IMR-90 (cell line): ENCODE measurements at regions not wholly inside any gene's neighbourhood (a gene's known extent, or its start where the extent isn't known, plus 50 kb on each side); places are given as distances from the start of the nearest gene placed in this dataset.

Experiments used
- ATAC-seq: fragments of 200-7000 bp; cut with Tn5 transposase; 2 replicates; pipeline ENCODE4 v1.9.1; 2020; ENCODE audit warnings: low read depth, mild to moderate bottlenecking, moderate library complexity
- BruUV-seq: library from RNA; stranded (reverse); fragments of 400-500 nt; replicated peaks from 2 replicates; lab custom pipeline; 2021; lab: Mats Ljungman, UMichigan
- CTCF ChIA-PET: fragments of 300-600 bp; formaldehyde crosslinking; extraction: SDS; loops from one replicate; lab custom pipeline; 2021; ENCODE audit warnings: antibody characterized with exemption; lab: Yijun Ruan, JAX
- POLR2A ChIA-PET: fragments of 300-600 bp; sonication (Branson Sonifier 250); formaldehyde crosslinking; loops from one replicate; lab custom pipeline; 2022; ENCODE audit warnings: antibody characterized with exemption; ENCODE audit not compliant: unreplicated experiment; lab: Charles Lee
- DNase-seq: peaks from one replicate; pipeline ENCODE4 v3.0.0; 2013
- H2AFZ ChIP-seq: replicated peaks from 2 replicates; pipeline ENCODE3; 2013; ENCODE audit warnings: low read length, mild to moderate bottlenecking; ENCODE audit not compliant: poor library complexity
- H2AK5ac ChIP-seq: 2 replicates; pipeline ENCODE4 v1.6.1; 2013; ENCODE audit warnings: low read depth, low read length, inconsistent platforms
- H2AK9ac ChIP-seq: replicated peaks from 2 replicates; pipeline ENCODE3; 2013; ENCODE audit warnings: mild to moderate bottlenecking, low read depth, low read length, moderate library complexity; ENCODE audit not compliant: poor library complexity
- H2BK120ac ChIP-seq: 2 replicates; pipeline ENCODE4 v1.6.1; 2013; ENCODE audit warnings: low read depth, low read length, inconsistent platforms
- H2BK15ac ChIP-seq: 3 replicates; pipeline ENCODE4 v1.6.1; 2013; ENCODE audit warnings: low read depth, low read length, inconsistent platforms
- H2BK20ac ChIP-seq: 2 replicates; pipeline ENCODE4 v1.6.1; 2013; ENCODE audit warnings: low read depth, mild to moderate bottlenecking, inconsistent platforms, low read length, moderate library complexity
- H2BK5ac ChIP-seq: 2 replicates; pipeline ENCODE4 v1.6.1; 2013; ENCODE audit warnings: mild to moderate bottlenecking, low read depth, low read length, inconsistent platforms; ENCODE audit not compliant: poor library complexity, severe bottlenecking
- H3K14ac ChIP-seq: replicated peaks from 2 replicates; pipeline ENCODE4 v1.6.1; 2013; ENCODE audit warnings: low read depth, low read length, inconsistent platforms
- H3K18ac ChIP-seq: 2 replicates; pipeline ENCODE4 v1.6.1; 2013; ENCODE audit warnings: low read depth, low read length, control low read depth
- H3K23ac ChIP-seq: 2 replicates; pipeline ENCODE4 v1.6.1; 2013; ENCODE audit warnings: low read depth, low read length, inconsistent platforms
- H3K27ac ChIP-seq: 2 replicates; pipeline ENCODE4 v1.5.1; 2013; ENCODE audit warnings: mild to moderate bottlenecking, control low read depth, low read length; ENCODE audit not compliant: insufficient read depth
- H3K27me3 ChIP-seq: 2 replicates; pipeline ENCODE4 v1.6.1; 2013; ENCODE audit warnings: low read length; ENCODE audit not compliant: control insufficient read depth, insufficient read depth
- H3K36me3 ChIP-seq: 2 replicates; pipeline ENCODE4 v1.6.1; 2013; ENCODE audit warnings: low read length, mixed read lengths; ENCODE audit not compliant: control insufficient read depth, insufficient read depth
- H3K4ac ChIP-seq: 2 replicates; pipeline ENCODE4 v1.6.1; 2013; ENCODE audit warnings: low read depth, low read length, inconsistent platforms
- H3K4me1 ChIP-seq: 2 replicates; pipeline ENCODE4 v1.6.1; 2013; ENCODE audit warnings: low read length, mixed read lengths; ENCODE audit not compliant: control insufficient read depth, insufficient read depth
- H3K4me2 ChIP-seq: 2 replicates; pipeline ENCODE4 v1.6.1; 2013; ENCODE audit warnings: low read depth, mild to moderate bottlenecking, control low read depth, low read length, moderate library complexity
- H3K4me3 ChIP-seq: 2 replicates; pipeline ENCODE4 v1.5.1; 2013; ENCODE audit warnings: low read depth, mild to moderate bottlenecking, control low read depth, low read length, moderate library complexity; ENCODE audit not compliant: insufficient read depth
- H3K56ac ChIP-seq: 2 replicates; pipeline ENCODE4 v1.6.1; 2013; ENCODE audit warnings: low read length, inconsistent platforms; ENCODE audit not compliant: insufficient read depth; ENCODE audit errors: extremely low read depth
- H3K79me1 ChIP-seq, 2 experiments: 2 replicates each; pipeline ENCODE4 v1.6.1; 2013; ENCODE audit warnings: low read length in 2 of 2, inconsistent platforms in 1 of 2, low read depth in 1 of 2
- H3K9ac ChIP-seq: 2 replicates; pipeline ENCODE4 v1.6.1; 2013; ENCODE audit warnings: low read depth, low read length, control low read depth
- H3K9me1 ChIP-seq: 2 replicates; pipeline ENCODE4 v1.6.1; 2013; ENCODE audit warnings: low read length, inconsistent platforms; ENCODE audit not compliant: insufficient read depth
- H3K9me3 ChIP-seq: 2 replicates; pipeline ENCODE4 v1.6.1; 2013; ENCODE audit warnings: low read length; ENCODE audit not compliant: control insufficient read depth, insufficient read depth
- H4K20me1 ChIP-seq: 2 replicates; pipeline ENCODE4 v1.6.1; 2013; ENCODE audit warnings: low read length, inconsistent platforms; ENCODE audit not compliant: insufficient read depth
- H4K5ac ChIP-seq: 2 replicates; pipeline ENCODE4 v1.6.1; 2013; ENCODE audit warnings: mild to moderate bottlenecking, low read depth, low read length, control low read depth
- H4K8ac ChIP-seq, 2 experiments: 2 replicates each; pipeline ENCODE4 v1.6.1; 2013; ENCODE audit warnings: low read depth in 2 of 2, low read length in 2 of 2, control low read depth in 1 of 2, inconsistent platforms in 1 of 2
- H4K91ac ChIP-seq: 2 replicates; pipeline ENCODE4 v1.6.1; 2013; ENCODE audit warnings: low read depth, low read length, inconsistent platforms; ENCODE audit not compliant: insufficient read depth
- CHD1 ChIP-seq: IDR thresholded peaks from 2 replicates; pipeline ENCODE4 v1.6.1; 2012; ENCODE audit warnings: low read depth, low read length, improper control_type of control experiment
- CTCF ChIP-seq: conservative IDR thresholded peaks from 2 replicates; pipeline ENCODE4 v1.5.1; 2012; ENCODE audit warnings: mild to moderate bottlenecking, low read depth, low read length, improper control_type of control experiment
- FOS ChIP-seq: fragments of 150-350 bp; IDR thresholded peaks from 2 replicates; pipeline ENCODE4 v1.6.1; 2016; ENCODE audit warnings: low read depth, low read length
- POLR2A ChIP-seq: IDR thresholded peaks from 2 replicates; pipeline ENCODE4 v1.6.1; 2012; ENCODE audit warnings: mild to moderate bottlenecking, low read depth, low read length
- RAD21 ChIP-seq: IDR thresholded peaks from 2 replicates; pipeline ENCODE4 v1.6.1; 2012; ENCODE audit warnings: low read length, improper control_type of control experiment
- SMC3 ChIP-seq: fragments of 150-350 bp; IDR thresholded peaks from 2 replicates; pipeline ENCODE4 v1.6.1; 2016; ENCODE audit warnings: low read depth, mild to moderate bottlenecking, antibody characterized with exemption, low read length, moderate library complexity
- WGBS, 2 experiments: methylation state at CpG; one replicate each; pipeline versions ENCODE4 v1.1.5 to v1.1.7; 2013; ENCODE audit warnings: missing lambda C conversion rate in 2 of 2; ENCODE audit not compliant: insufficient read length in 1 of 2; ENCODE audit errors: extremely low coverage in 2 of 2; 5-methylcytosine and 5-hydroxymethylcytosine counted together
- dilution Hi-C: fragments of 300-500 bp; cut with HindIII; formaldehyde crosslinking; loops from one replicate; pipeline ENCODE4 v1.14.3; 2018; ENCODE audit warnings: low sequenced_read_pairs; ENCODE audit not compliant: unreplicated experiment
- in situ Hi-C: fragments of 300-500 bp; cut with MboI; formaldehyde crosslinking; loops from 3 replicates; pipeline ENCODE4 v1.14.3; 2019; ENCODE audit warnings: low sequenced_read_pairs, inconsistent platforms, mixed read lengths
- intact Hi-C: fragments of 100-400 bp; cut with micrococcal nuclease; formaldehyde crosslinking; loops from 2 replicates; pipeline ENCODE4 v1.10.0; 2022

- Histone ChIP-seq H3K27ac (no peak overlapping the region), H3K9me3 (no peaks in the 10 kb centered on the region), H3K9ac (no peak overlapping the region; the same call in 1 of the 2 replicates), H2BK20ac (no peak overlapping the region), H2BK120ac (no peak overlapping the region), H3K4ac (no peak overlapping the region), H4K5ac (no peak overlapping the region; the same call in 1 of the 2 replicates), H3K4me3 (no peak overlapping the region), H4K20me1 (no peaks in the 10 kb centered on the region), H2BK5ac (no peak overlapping the region), H4K91ac (no peak overlapping the region), H3K18ac (no peak overlapping the region), H3K9me1 (peaks cover 4% of the 10 kb centered on the region), H3K36me3 (no peaks in the 10 kb centered on the region), H2AFZ (no peak overlapping the region), H3K14ac (no peak overlapping the region), H3K27me3 (no peaks in the 10 kb centered on the region), H2AK5ac (no peak overlapping the region), H2AK9ac (no peak overlapping the region), H2BK15ac (no peak overlapping the region), H3K79me1 (peaks cover 0 to 4% of the 10 kb centered on the region in 2 experiments; a peak in 2 of 4 replicates), H4K8ac (no peak overlapping the region), H3K23ac (no peak overlapping the region), H3K4me2 (no peak overlapping the region), H3K56ac (no peak overlapping the region), H3K4me1 (peaks cover 9% of the 10 kb centered on the region)
- dilution Hi-C loops = no loop called here
- ATAC-seq (no peak), DNase-seq (no peak)
- TF ChIP-seq FOS (no peak), CTCF (no peak), POLR2A (no peak), CHD1 (no peak), RAD21 (no peak), SMC3 (no peak)
- ChIA-PET CTCF (no interaction called here), POLR2A (no interaction called here)
- intact Hi-C loops = no loop called here
- WGBS, 2 experiments = 100% methylated on average over 1 of the region's 12 CpGs; no CpG with 5 or more reads in 1 of the 2 experiments
- in situ Hi-C loops = loop anchor here (25.0 kb wide), 1 partner anchor 406 kb away; the partner anchor contains the start of genes CDKN2A and CDKN2B-AS1
- BruUV-seq = no TSS peak
Observed at GRCh38 chr9:21580636-21581378, 98.7 kb upstream of the IFNE start.
